ENCODE measurements at regions not wholly inside any gene's neighbourhood (a gene's known extent, or its start where the extent isn't known, plus 50 kb on each side); places are given as distances from the start of the nearest gene placed in this dataset.

DNA sequence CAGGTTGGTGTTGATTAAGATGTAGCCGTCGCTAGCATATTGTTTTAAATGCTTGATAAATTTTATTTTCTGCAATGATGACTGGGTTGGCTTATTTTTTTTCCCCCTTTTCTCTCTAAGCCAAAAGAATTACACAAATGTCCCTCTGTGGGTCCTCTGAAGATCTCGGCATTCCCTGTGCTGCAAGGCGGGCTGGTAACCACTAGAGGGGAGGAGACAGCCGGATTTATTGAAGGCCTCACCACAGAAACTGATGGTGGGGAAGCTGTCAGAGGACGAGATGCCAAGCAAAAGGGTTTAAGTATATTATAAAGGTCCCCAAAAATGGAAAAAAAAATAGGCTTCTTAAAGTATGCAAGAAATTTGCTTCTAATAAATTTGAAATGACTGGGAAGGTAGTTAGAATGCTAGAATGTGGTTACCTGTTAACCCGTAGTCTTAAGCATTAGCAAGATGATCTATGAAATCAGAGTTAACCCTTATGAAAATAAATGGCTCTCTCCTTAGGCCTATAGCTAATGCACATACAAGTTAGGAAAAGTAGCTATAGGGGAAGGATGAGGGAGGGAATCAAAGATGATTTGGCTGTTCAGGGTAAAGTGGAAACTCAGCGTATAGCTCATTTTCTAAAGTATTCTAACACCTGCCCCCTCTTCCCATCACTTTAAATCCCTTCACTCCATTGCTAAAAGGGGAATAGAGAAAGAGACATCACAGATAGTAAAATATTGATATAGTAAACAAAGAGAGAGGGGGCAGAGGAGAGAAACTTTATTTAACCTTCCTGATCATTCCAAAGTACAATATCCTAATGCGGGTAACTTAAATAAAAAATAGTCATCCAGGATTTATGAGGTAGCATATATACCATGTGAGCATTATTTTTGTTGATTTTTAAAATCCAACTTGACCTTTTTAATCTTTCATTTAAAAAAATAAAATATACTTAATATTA, 894.5 kb upstream of the POU3F3 start:
- WGBS: 41% methylated on average over 9 of the region's 9 CpGs
- H3K27me3 ChIP-seq: peaks cover 6% of the 10 kb centered on the region
- no peaks in the 10 kb centered on the region for H3K9me3 ChIP-seq
- no peak for DNase-seq (ENCODE audit: low spot score in 2 of 2)
- TF ChIP-seq, protein P1, sequence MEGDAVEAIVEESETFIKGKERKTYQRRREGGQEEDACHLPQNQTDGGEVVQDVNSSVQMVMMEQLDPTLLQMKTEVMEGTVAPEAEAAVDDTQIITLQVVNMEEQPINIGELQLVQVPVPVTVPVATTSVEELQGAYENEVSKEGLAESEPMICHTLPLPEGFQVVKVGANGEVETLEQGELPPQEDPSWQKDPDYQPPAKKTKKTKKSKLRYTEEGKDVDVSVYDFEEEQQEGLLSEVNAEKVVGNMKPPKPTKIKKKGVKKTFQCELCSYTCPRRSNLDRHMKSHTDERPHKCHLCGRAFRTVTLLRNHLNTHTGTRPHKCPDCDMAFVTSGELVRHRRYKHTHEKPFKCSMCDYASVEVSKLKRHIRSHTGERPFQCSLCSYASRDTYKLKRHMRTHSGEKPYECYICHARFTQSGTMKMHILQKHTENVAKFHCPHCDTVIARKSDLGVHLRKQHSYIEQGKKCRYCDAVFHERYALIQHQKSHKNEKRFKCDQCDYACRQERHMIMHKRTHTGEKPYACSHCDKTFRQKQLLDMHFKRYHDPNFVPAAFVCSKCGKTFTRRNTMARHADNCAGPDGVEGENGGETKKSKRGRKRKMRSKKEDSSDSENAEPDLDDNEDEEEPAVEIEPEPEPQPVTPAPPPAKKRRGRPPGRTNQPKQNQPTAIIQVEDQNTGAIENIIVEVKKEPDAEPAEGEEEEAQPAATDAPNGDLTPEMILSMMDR (IDR thresholded peaks at IDR 0.05): peak; percentile 18 to 65
- TF ChIP-seq POLR2AphosphoS5 (IDR thresholded peaks at IDR 0.05) (no peak), POLR2A (IDR thresholded peaks at IDR 0.05) (no peak)
- no peak overlapping the region for H3K4me3 ChIP-seq
- no peak overlapping the region for H3K27ac ChIP-seq
- no peaks in the 10 kb centered on the region for H3K4me1 ChIP-seq
- H3K36me3 ChIP-seq: no peaks in the 10 kb centered on the region

DNA sequence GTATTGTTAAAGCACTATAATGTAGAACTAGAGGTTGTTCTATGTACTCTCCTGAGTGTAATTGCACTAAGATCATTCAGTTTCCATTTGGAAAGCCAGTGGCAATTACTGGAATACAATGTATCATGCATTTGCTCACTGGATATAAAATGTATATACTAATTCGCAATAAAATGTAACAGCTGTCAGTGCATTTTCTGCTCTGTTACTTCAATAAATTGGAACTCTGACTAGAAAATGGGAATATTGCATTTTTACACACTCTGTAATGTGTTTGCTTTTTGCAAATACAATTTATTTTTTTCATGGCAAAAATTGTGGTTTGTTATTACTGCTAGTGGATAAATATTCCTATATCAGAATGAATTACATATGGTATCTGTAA, 893.8 kb upstream of the POU3F3 start:
- Histone ChIP-seq H3K4me3 (no peak overlapping the region), H3K4me1 (no peaks in the 10 kb centered on the region), H3K27ac (no peak overlapping the region), H3K9me3 (no peaks in the 10 kb centered on the region), H3K27me3 (peaks cover 6% of the 10 kb centered on the region), H3K36me3 (no peaks in the 10 kb centered on the region)
- no peak for DNase-seq (ENCODE audit: low spot score in 2 of 2)
- TF ChIP-seq POLR2AphosphoS5 (IDR thresholded peaks at IDR 0.05): no peak
- TF ChIP-seq EP300 (IDR thresholded peaks at IDR 0.05): no peak
- no peak for TF ChIP-seq POLR2A (IDR thresholded peaks at IDR 0.05)
- TF ChIP-seq, protein P1 (IDR thresholded peaks at IDR 0.05): no peak
- WGBS: 97% methylated on average over 1 of the region's 1 CpG

DNA sequence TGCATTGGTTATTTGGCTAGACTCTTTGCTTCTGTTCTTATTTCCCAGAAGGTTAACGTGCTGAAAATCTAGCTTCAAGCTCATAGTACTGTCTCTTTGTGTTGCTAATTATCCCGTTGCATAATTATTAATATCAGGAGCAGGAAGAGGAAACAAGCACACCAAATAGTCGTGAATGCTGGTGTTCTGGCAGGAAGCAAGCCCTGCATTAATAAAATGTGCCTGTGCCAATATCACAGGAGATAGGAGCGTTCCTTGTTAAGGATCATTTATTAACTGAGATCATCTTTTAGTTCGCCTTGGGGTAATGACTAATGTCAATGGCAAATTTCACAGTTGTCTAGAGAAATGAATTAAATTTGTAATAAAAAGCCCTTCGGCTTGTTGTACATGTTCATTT, 893.0 kb upstream of the POU3F3 start:
- TF ChIP-seq, protein P1 (IDR thresholded peaks at IDR 0.05): no peak
- no peak for TF ChIP-seq EP300 (IDR thresholded peaks at IDR 0.05)
- TF ChIP-seq POLR2A (IDR thresholded peaks at IDR 0.05): no peak
- TF ChIP-seq POLR2AphosphoS5 (IDR thresholded peaks at IDR 0.05): no peak
- Histone ChIP-seq H3K9me3 (no peaks in the 10 kb centered on the region), H3K27me3 (peaks cover 6% of the 10 kb centered on the region), H3K27ac (no peak overlapping the region), H3K36me3 (no peaks in the 10 kb centered on the region), H3K4me1 (no peaks in the 10 kb centered on the region), H3K4me3 (no peak overlapping the region)
- DNase-seq (ENCODE audit: low spot score in 2 of 2): no peak
- WGBS: 37% methylated on average over 6 of the region's 6 CpGs

DNA sequence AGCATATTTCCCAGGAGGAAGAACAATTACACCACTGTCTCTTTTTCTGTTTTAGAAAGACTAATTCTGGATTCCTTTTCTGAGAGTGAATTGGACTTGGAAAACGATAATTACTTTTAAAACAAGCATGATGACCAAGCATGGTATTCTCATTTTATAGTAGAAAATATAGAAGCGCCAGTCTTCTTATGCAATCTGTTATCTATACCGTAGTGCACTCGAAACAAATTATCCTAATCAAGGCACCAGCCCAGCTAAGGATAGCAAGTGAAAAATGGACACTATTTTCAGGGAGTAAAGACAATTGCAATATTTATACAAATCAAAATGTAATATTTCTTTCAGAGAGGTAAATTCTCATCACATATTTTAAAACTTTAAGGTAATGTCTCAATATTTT, 892.1 kb upstream of the POU3F3 start:
- Histone ChIP-seq H3K27ac (no peak overlapping the region), H3K9me3 (no peaks in the 10 kb centered on the region), H3K27me3 (peaks cover 6% of the 10 kb centered on the region), H3K36me3 (no peaks in the 10 kb centered on the region), H3K4me3 (no peak overlapping the region), H3K4me1 (no peaks in the 10 kb centered on the region)
- DNase-seq (ENCODE audit: low spot score in 2 of 2): no peak
- no peak for TF ChIP-seq POLR2AphosphoS5 (IDR thresholded peaks at IDR 0.05)
- TF ChIP-seq, protein P1 (IDR thresholded peaks at IDR 0.05): no peak
- TF ChIP-seq EP300 (IDR thresholded peaks at IDR 0.05): no peak
- no peak for TF ChIP-seq POLR2A (IDR thresholded peaks at IDR 0.05)
- 78% methylated on average over 4 of the region's 4 CpGs for whole genome bisulfite sequencing

DNA sequence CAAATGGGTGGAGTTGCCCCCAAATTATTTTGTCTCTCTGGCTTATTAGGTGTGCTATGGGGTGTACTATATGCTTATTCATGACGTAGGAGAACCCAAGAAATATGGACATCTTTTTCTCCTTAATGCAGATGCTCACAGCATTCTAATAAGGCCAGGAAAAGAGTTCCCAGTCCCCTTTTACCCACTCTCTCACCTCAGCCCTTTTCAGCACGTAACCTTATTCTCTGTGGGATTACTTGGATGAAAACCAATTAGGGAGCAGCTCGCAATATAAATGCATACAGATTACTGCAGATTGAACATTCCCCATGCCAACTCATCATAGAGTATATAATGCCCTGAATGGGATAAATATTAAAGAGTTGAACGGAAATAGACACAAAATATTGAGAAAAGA, 891.2 kb upstream of the POU3F3 start:
- WGBS: 88% methylated on average over 4 of the region's 4 CpGs
- TF ChIP-seq EP300 (IDR thresholded peaks at IDR 0.05) (no peak), POLR2AphosphoS5 (IDR thresholded peaks at IDR 0.05) (no peak), POLR2A (IDR thresholded peaks at IDR 0.05) (no peak)
- TF ChIP-seq, protein P1 (IDR thresholded peaks at IDR 0.05): no peak

More for the DNA sequence above, 891.2 kb upstream of the POU3F3 start:
- H3K36me3 ChIP-seq: no peaks in the 10 kb centered on the region
- H3K4me3 ChIP-seq: no peak overlapping the region
- H3K9me3 ChIP-seq: no peaks in the 10 kb centered on the region
- H3K27me3 ChIP-seq: peaks cover 6% of the 10 kb centered on the region
- no peaks in the 10 kb centered on the region for H3K4me1 ChIP-seq
- H3K27ac ChIP-seq: no peak overlapping the region
- no peak for DNase-seq (ENCODE audit: low spot score in 2 of 2)
